IPS DF 19.7 (cell line): ENCODE measurements at regions not wholly inside any gene's neighbourhood (a gene's known extent, or its start where the extent isn't known, plus 50 kb on each side); places are given as distances from the start of the nearest gene placed in this dataset.
"Not testable (repeated sequence)": the region's sequence is repeated elsewhere in the genome, so short reads cannot be mapped to it uniquely, and the experiment has no call there.

Source experiments
- DNase-seq: peaks from one replicate; pipeline ENCODE4 v3.0.0-alpha.2; 2013; ENCODE audit warnings: low read depth, low spot score

GRCh38 chr2:192675681-192676080 lies 480.9 kb upstream of the TMEFF2 start:
- DNase-seq = no peak

GRCh38 chr2:192669505-192670091 lies 474.9 kb upstream of the TMEFF2 start:
- DNase-seq = no peak

GRCh38 chr2:192660555-192660954 lies 465.8 kb upstream of the TMEFF2 start:
- peak; percentile 17 for DNase-seq

- DNase-seq = no peak
Observed at GRCh38 chr2:192657362-192657761, 462.6 kb upstream of the TMEFF2 start.

- no peak for DNase-seq
Observed at GRCh38 chr2:192655916-192656315, 461.2 kb upstream of the TMEFF2 start.

- no peak for DNase-seq
Observed at GRCh38 chr2:192645811-192646598, 451.3 kb upstream of the TMEFF2 start.

- DNase-seq = no peak
Observed at GRCh38 chr2:192634557-192634956, 439.8 kb upstream of the TMEFF2 start.

- DNase-seq = no peak
Observed at GRCh38 chr2:192628017-192628416, 433.3 kb upstream of the TMEFF2 start.

- DNase-seq = no peak
Observed at GRCh38 chr2:192615105-192615504, 420.4 kb upstream of the TMEFF2 start.

- peak; percentile 5 for DNase-seq
Observed at GRCh38 chr2:192604295-192604694, 409.6 kb upstream of the TMEFF2 start.

- DNase-seq = not testable (repeated sequence)
Observed at GRCh38 chr2:192598649-192599048, 403.9 kb upstream of the TMEFF2 start.

GRCh38 chr2:192593561-192593960 lies 398.8 kb upstream of the TMEFF2 start:
- DNase-seq = no peak

GRCh38 chr2:192591617-192592016 lies 396.9 kb upstream of the TMEFF2 start:
- no peak for DNase-seq

- DNase-seq = no peak
Observed at GRCh38 chr2:192585418-192585817, 390.7 kb upstream of the TMEFF2 start.

- DNase-seq = no peak
Observed at GRCh38 chr2:192584976-192585375, 390.2 kb upstream of the TMEFF2 start.

GRCh38 chr2:192579965-192580700 lies 385.4 kb upstream of the TMEFF2 start:
- DNase-seq = no peak

GRCh38 chr2:192578780-192579179 lies 384.0 kb upstream of the TMEFF2 start:
- DNase-seq = no peak

GRCh38 chr2:192577706-192578105 lies 383.0 kb upstream of the TMEFF2 start:
- no peak for DNase-seq

GRCh38 chr2:192574552-192574951 lies 379.8 kb upstream of the TMEFF2 start:
- DNase-seq = no peak

- no peak for DNase-seq
Observed at GRCh38 chr2:192571636-192572035, 376.9 kb upstream of the TMEFF2 start.

GRCh38 chr2:192570788-192571187 lies 376.1 kb upstream of the TMEFF2 start:
- DNase-seq = no peak

- DNase-seq = no peak
Observed at GRCh38 chr2:192566863-192567262, 372.1 kb upstream of the TMEFF2 start.

- DNase-seq = no peak
Observed at GRCh38 chr2:192560326-192560725, 365.6 kb upstream of the TMEFF2 start.
